GM21367 (cell line): ENCODE measurements at regions not wholly inside any gene's neighbourhood (a gene's known extent, or its start where the extent isn't known, plus 50 kb on each side); places are given as distances from the start of the nearest gene placed in this dataset.
"Not testable (repeated sequence)": the region's sequence is repeated elsewhere in the genome, so short reads cannot be mapped to it uniquely, and the experiment has no call there.

Experiments
- ATAC-seq: cut with Tn5 transposase; IDR thresholded peaks from one replicate; pipeline ENCODE4 v1.9.1; 2021; ENCODE audit not compliant: unreplicated experiment

DNA sequence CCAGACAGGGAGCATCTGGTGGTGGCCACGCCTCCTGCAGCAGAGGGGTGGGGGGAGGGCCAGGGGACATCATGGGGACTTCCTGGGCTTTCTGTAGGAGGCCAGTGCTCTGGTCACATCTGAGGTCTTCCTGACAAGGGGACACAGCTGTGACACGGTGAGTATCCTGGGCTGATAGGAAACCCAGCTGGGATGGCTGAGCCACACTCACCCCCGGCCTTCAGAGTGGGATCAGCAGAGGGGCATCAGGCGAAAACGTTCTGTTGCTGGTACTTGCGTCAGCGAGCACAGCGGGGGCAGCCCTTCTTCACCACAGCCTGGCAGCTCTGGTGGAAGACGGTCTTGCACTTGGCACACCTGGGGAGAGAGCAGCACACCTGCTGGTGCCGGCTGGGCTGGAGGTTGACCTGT, 122.9 kb upstream of the SMURF2 start:
- no peak for ATAC-seq

GRCh38 chr17:64784353-64785010, 122.4 kb upstream of the SMURF2 start:
- no peak for ATAC-seq

GRCh38 chr17:64783556-64784352, 121.6 kb upstream of the SMURF2 start:
- ATAC-seq, result no peak

DNA sequence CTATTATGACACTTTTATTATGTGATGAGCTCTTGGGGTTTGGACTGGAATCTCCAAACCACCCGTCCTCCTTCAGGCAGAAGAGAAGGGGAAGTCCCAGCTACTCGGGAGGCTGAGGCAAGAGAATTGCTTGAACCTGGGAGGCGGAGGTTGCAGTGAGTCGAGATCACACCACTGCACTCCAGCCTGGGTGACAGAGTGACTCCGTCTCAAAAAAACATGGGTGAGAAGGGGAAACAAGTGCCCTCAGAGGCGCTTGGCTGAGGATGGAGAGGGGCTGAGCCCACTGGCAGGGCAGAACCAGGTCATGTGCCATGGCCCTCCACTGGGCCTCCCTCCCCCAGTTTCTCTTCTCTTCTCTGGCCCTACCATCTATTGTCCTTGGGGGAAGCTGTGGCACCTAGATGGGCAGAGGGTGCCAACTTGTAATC, 120.9 kb upstream of the SMURF2 start:
- ATAC-seq, result no peak

DNA sequence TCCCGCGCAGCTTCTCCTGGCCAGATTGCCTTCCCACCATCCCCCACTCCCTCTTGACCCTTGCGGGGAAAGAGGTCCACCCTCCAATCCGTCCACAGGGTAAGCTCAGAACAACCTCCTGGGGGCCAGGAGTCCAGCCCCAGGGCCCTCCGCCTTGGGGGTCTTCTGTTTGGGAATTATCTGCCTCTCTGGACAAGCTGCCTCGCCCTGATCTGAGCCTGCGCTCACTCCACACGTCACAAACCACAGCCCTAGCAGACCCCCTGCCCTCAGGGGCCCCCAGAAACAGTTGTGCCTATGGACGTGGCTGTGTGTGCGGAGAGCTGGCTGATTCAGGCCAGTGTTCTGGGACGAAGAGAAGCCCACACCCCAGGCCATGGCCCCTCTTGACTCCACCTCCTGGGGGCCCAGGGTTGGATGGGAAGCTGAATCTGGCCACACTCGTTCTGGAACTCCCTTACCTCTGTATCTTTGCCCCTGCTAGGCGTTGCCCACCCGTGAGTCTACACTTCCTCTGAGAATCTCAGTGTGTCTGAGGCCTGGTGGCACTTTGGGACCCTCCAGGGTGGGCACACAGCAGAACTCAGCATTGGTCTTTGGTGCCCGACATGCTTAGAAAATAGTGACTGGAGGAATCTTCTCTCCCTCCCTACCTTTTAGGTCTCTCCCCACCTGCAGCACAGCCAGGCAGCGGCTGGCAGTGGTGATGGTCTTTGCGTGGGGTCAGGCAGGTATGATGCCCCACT, 119.9 kb upstream of the SMURF2 start:
- ATAC-seq, result no peak

GRCh38 chr17:64781014-64781756, 119.1 kb upstream of the SMURF2 start:
- ATAC-seq, result no peak

DNA sequence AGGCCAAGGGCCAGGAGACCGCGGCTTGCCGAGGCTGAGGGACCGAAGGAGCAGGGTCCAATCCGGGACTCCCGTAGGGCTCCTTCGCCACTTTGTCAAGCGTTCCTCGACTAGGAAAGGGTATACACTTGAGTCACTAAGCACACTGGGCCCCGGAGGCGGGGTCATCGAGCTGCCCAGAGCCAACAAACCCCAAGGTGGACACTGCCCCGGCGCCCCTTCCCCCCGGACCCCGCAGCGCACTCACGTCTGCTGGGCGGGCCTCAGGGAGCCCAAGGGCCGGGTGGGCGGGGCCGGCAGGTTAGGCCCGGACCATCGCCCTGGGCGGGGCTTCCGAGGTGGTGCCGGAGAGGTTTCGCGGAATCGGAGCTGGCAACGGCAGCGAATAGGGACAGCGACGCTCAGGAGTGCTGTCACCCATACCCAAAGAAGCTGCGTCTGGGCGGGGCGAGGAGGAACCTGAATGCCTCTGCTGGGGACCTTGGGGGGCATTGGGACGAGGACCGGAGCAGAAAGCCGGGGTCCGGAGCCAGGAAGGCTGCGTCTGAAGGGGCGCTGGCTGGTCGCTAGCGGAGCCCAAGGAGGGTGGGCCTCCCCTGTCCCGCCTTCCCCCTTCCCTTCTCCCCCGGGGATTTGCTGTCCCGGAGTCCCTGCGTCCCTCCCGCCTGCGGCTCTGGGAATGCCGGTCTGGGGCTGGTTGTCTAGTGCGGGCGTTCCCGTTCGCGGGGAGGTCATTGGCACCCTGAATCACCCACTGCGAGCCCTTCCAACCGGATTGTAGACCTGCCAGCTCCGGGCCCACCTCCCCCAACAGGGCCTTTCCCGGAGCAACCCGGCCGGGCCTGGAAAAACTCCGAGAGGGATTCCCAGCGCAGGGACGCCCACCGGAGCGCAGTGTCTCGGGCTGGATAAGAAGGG, 118.2 kb upstream of the SMURF2 start:
- ATAC-seq, result no peak

GRCh38 chr17:64779376-64780095, 117.4 kb upstream of the SMURF2 start:
- no peak for ATAC-seq

DNA sequence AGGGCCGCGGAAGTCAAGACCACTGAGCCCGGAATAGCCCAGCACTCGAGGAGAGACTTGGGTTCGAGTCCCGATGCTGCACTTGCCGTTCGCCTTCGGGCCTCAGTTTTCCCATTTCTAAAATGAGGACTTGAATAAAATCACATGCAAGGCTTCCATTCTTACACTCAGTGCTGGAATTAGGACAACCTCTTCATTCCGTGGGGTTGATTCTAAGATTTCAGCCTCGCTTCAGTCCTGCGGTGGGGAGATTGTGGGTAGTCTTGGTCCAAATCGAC, 116.9 kb upstream of the SMURF2 start:
- not testable (repeated sequence) for ATAC-seq

- ATAC-seq, result no peak
Measured at GRCh38 chr17:64778240-64779097, 116.4 kb upstream of the SMURF2 start.

DNA sequence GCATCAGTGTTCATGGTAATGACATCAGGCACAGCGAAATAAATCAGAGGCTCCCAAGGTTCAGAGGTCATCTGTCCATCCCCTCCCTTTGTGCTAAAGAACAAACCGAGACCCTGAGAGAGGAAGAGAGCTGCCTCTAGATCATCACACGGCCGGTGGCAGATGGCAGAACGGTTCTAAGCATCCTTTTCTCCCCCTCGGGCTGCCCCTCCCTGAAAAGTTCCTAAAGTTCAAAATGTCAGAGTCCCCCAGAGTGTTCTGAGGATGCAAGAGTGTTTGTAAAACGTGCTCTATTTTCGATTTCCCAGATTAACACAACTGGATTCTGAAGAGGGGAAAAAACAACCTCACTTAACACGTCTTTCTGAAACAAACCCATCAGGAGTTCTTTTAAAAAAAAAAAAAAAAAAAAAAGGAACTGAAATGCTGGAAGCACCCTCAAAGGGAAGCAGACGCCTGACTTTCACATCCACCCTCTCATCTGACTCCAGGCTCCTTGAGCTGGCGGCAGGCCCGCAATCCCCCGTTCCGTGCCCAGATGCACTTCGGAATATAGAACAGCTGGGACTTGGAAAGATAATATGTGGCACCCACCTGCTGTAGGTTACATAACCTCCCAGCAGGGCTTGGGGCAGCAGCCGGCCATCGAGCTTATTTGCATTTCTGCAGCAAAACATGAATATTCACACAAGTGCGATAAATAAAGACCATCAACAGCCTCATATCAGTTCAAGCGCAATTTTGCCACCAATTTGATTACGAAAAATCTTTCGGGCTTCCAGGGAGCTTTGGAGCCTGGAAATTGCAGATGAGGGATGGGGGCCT, 115.5 kb upstream of the SMURF2 start:
- no peak for ATAC-seq

- ATAC-seq, result peak; percentile 50
Measured at GRCh38 chr17:64776720-64777414, 114.8 kb upstream of the SMURF2 start.

DNA sequence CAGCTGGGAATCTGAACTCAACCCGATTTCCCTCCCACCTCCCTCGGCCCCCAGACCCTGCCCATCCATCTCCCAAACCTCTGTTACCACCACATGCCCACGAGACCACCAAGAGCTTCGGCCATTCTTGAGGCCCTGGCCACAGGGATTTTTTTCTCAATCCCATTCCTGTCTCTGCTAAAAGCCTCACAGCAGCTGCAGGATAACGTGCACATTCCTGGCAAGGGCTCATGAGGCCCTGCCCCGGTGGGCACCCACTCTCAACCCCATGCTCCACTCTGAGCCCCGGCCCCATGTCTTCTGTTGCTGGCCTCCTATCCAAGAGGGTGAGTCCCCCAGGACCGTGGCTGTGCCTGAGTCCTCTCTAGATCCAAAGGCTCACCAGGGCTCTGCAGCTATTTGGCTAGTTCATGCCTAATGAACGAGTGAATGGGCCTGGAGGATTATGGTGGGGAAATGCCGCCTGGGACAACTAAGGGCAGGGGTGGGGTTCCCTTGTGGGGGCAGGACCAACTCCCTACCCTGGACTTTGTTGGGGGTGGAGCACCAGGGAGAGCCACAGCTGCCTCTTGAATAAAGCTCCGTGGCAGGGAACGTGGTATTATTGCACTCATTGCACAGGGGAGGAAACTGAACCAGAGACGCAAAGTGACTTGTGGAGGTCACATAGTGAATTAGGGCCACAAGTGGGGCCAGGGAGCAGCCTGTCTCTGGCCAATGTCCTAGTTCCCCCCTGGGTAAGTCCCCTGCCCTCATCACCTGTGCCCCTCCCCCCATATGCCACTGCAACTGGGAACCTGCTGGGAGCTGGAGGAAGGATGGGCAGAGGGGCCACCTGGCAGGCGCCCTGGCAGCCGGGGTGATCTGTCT, 113.8 kb upstream of the SMURF2 start:
- ATAC-seq, result no peak

- no peak for ATAC-seq
Measured at GRCh38 chr17:64774888-64775540, 112.9 kb upstream of the SMURF2 start.

GRCh38 chr17:64773836-64774761, 112.0 kb upstream of the SMURF2 start:
- no peak for ATAC-seq
